Endodermal cell (in vitro differentiated cells): ENCODE measurements at regions not wholly inside any gene's neighbourhood (a gene's known extent, or its start where the extent isn't known, plus 50 kb on each side); places are given as distances from the start of the nearest gene placed in this dataset.
A peak's percentile ranks its signal among the peaks of the same experiment; 100 is the strongest.

Experiments
- DNase-seq: peaks from one replicate; pipeline ENCODE4 v3.0.0-alpha.2; 2017
- H3K27ac ChIP-seq: 2 replicates; pipeline ENCODE4 v1.5.1; 2013; ENCODE audit warnings: mild to moderate bottlenecking, low read depth, low read length, moderate library complexity
- H3K27me3 ChIP-seq: 2 replicates; pipeline ENCODE4 v1.6.1; 2013; ENCODE audit warnings: mild to moderate bottlenecking, low read length, moderate library complexity; ENCODE audit not compliant: insufficient read depth, control insufficient read depth, poor library complexity, severe bottlenecking
- H3K36me3 ChIP-seq: 2 replicates; pipeline ENCODE4 v1.7.0; 2013; ENCODE audit warnings: mild to moderate bottlenecking, low read length, moderate library complexity; ENCODE audit not compliant: control insufficient read depth, insufficient read depth
- H3K4me1 ChIP-seq: one replicate; pipeline ENCODE4 v1.7.0; 2013; ENCODE audit warnings: low read length; ENCODE audit not compliant: control insufficient read depth, insufficient read depth
- H3K4me3 ChIP-seq: 2 replicates; pipeline ENCODE4 v1.5.1; 2013; ENCODE audit warnings: mild to moderate bottlenecking, low read length, moderate library complexity
- H3K9ac ChIP-seq: 2 replicates; pipeline ENCODE4 v1.6.1; 2013; ENCODE audit warnings: mild to moderate bottlenecking, low read length, moderate library complexity; ENCODE audit not compliant: poor library complexity, severe bottlenecking; ENCODE audit errors: extremely low read depth
- H3K9me3 ChIP-seq: 2 replicates; pipeline ENCODE4 v1.6.1; 2013; ENCODE audit warnings: mild to moderate bottlenecking, low read length, moderate library complexity; ENCODE audit not compliant: control insufficient read depth
- H3K27ac Mint-ChIP-seq: 2 replicates; pipeline ENCODE4 v1.8.0; 2020; ENCODE audit warnings: mixed read lengths
- H3K27me3 Mint-ChIP-seq: 2 replicates; pipeline ENCODE4 v1.8.0; 2021; ENCODE audit warnings: mild to moderate bottlenecking, mixed read lengths; ENCODE audit not compliant: insufficient read depth
- H3K36me3 Mint-ChIP-seq: 2 replicates; pipeline ENCODE4 v1.8.0; 2020; ENCODE audit warnings: low read depth, mixed read lengths
- H3K4me1 Mint-ChIP-seq: 2 replicates; pipeline ENCODE4 v1.8.0; 2020; ENCODE audit warnings: mixed read lengths
- H3K4me3 Mint-ChIP-seq: 2 replicates; pipeline ENCODE4 v1.8.0; 2020; ENCODE audit warnings: mild to moderate bottlenecking, moderate library complexity, mixed read lengths
- H3K9me3 Mint-ChIP-seq: 2 replicates; pipeline ENCODE4 v1.8.0; 2020; ENCODE audit warnings: mild to moderate bottlenecking, mixed read lengths
- CTCF ChIP-seq: fragments of 200-600 bp; sonication (generic); conservative IDR thresholded peaks from 2 replicates; pipeline ENCODE4 v1.5.0; 2021; ENCODE audit warnings: antibody characterized with exemption, mild to moderate bottlenecking
- WGBS, 2 experiments: methylation state at CpG; one replicate each; pipeline versions ENCODE4 v1.1.5 to v1.1.7; 2013; ENCODE audit warnings: missing lambda C conversion rate in 2 of 2, mixed read lengths in 1 of 2; ENCODE audit not compliant: insufficient coverage in 1 of 2, insufficient read length in 1 of 2; 5-methylcytosine and 5-hydroxymethylcytosine counted together

GRCh38 chr20:22684072-22684762 lies 99.8 kb upstream of the FOXA2 start:
- WGBS, 2 experiments = 51 to 89% methylated on average over 6 to 12 of the region's 12 CpGs
- H3K27ac Mint-ChIP-seq = no peak overlapping the region
- H3K27me3 Mint-ChIP-seq = peaks cover 16% of the 10 kb centered on the region

GRCh38 chr20:22684763-22685443 lies 100.5 kb upstream of the FOXA2 start:
- Mint-ChIP-seq H3K4me3 (no peak overlapping the region), H3K4me1 (peaks cover 29% of the 10 kb centered on the region), H3K27me3 (peaks cover 16% of the 10 kb centered on the region), H3K9me3 (peaks cover 17% of the 10 kb centered on the region), H3K27ac (no peak overlapping the region), H3K36me3 (no peaks in the 10 kb centered on the region)
- WGBS, 2 experiments = 69 to 84% methylated on average over 3 to 7 of the region's 7 CpGs
- TF ChIP-seq CTCF = peak; percentile 60
- H3K4me3 ChIP-seq = no peak overlapping the region
- peaks cover 18% of the 10 kb centered on the region for H3K9me3 ChIP-seq
- no peak overlapping the region for H3K9ac ChIP-seq
- H3K4me1 ChIP-seq = peaks cover 2% of the 10 kb centered on the region
- H3K27ac ChIP-seq = no peak overlapping the region
- no peaks in the 10 kb centered on the region for H3K36me3 ChIP-seq
- DNase-seq = no peak
- H3K27me3 ChIP-seq = no peaks in the 10 kb centered on the region

More at GRCh38 chr20:22684072-22684762, 99.8 kb upstream of the FOXA2 start:
- H3K27ac ChIP-seq = no peak overlapping the region
- Mint-ChIP-seq H3K4me3 (no peak overlapping the region), H3K36me3 (no peaks in the 10 kb centered on the region), H3K9me3 (peaks cover 11% of the 10 kb centered on the region), H3K4me1 (peaks cover 33% of the 10 kb centered on the region)
- H3K4me1 ChIP-seq = peaks cover 2% of the 10 kb centered on the region
- H3K4me3 ChIP-seq = no peak overlapping the region
- peaks cover 14% of the 10 kb centered on the region for H3K9me3 ChIP-seq
- no peaks in the 10 kb centered on the region for H3K27me3 ChIP-seq
- no peak overlapping the region for H3K9ac ChIP-seq
- no peaks in the 10 kb centered on the region for H3K36me3 ChIP-seq
- peak; percentile 95 for DNase-seq
- TF ChIP-seq CTCF = peak; percentile 95

- Histone ChIP-seq H3K27me3 (no peaks in the 10 kb centered on the region), H3K4me1 (peaks cover 2% of the 10 kb centered on the region), H3K4me3 (no peak overlapping the region), H3K27ac (no peak overlapping the region), H3K9me3 (peaks cover 27% of the 10 kb centered on the region), H3K9ac (no peak overlapping the region), H3K36me3 (no peaks in the 10 kb centered on the region)
- Mint-ChIP-seq H3K36me3 (no peaks in the 10 kb centered on the region), H3K4me1 (peaks cover 21% of the 10 kb centered on the region), H3K27me3 (peaks cover 16% of the 10 kb centered on the region), H3K27ac (no peak overlapping the region), H3K4me3 (no peak overlapping the region), H3K9me3 (peaks cover 23% of the 10 kb centered on the region)
- 51 to 86% methylated on average over 1 to 7 of the region's 7 CpGs for WGBS, 2 experiments
- no peak for TF ChIP-seq CTCF
- peak; percentile 92 for DNase-seq
Observed at GRCh38 chr20:22686097-22686496, 101.7 kb upstream of the FOXA2 start.
